ENCODE measurements at regions not wholly inside any gene's neighbourhood (a gene's known extent, or its start where the extent isn't known, plus 50 kb on each side); places are given as distances from the start of the nearest gene placed in this dataset.

DNA sequence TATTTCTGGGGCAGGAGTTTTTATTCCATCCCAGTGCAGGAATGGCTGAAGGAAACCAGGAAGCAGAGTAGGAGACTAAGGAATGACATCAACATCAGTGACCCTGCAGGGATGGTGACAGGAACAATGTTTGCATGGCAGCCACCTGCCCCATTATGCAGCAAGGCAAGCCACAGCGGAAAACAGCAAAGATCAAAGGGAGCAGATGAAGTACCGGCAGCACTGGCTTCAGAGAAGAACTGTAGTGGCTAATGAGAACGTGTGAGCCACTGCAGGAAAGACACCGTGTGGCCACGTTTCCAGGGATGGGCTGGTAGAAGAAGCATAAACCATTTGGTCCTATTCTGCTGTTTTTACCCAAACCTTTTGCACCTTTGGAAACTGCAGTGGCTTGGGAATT is 52.9 kb upstream of the TAB2 start:
- TF ChIP-seq, protein P1, sequence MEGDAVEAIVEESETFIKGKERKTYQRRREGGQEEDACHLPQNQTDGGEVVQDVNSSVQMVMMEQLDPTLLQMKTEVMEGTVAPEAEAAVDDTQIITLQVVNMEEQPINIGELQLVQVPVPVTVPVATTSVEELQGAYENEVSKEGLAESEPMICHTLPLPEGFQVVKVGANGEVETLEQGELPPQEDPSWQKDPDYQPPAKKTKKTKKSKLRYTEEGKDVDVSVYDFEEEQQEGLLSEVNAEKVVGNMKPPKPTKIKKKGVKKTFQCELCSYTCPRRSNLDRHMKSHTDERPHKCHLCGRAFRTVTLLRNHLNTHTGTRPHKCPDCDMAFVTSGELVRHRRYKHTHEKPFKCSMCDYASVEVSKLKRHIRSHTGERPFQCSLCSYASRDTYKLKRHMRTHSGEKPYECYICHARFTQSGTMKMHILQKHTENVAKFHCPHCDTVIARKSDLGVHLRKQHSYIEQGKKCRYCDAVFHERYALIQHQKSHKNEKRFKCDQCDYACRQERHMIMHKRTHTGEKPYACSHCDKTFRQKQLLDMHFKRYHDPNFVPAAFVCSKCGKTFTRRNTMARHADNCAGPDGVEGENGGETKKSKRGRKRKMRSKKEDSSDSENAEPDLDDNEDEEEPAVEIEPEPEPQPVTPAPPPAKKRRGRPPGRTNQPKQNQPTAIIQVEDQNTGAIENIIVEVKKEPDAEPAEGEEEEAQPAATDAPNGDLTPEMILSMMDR (IDR thresholded peaks at IDR 0.05): no peak
- H3K27me3 Mint-ChIP-seq (ENCODE audit: low read depth): peaks cover 4% of the 10 kb centered on the region
- no peaks in the 10 kb centered on the region for H3K36me3 Mint-ChIP-seq (ENCODE audit: low read depth)
- no peak overlapping the region for H3K27ac Mint-ChIP-seq (ENCODE audit: unreplicated experiment)
- H3K9me3 Mint-ChIP-seq (ENCODE audit: low read depth): no peaks in the 10 kb centered on the region
- no peak overlapping the region for H3K4me3 Mint-ChIP-seq (ENCODE audit: unreplicated experiment)
- no peak for DNase-seq (ENCODE audit: low spot score)
- no peaks in the 10 kb centered on the region for H3K4me1 Mint-ChIP-seq (ENCODE audit: low read depth)

GRCh38 chr6:149265945-149266344 is 51.6 kb upstream of the TAB2 start:
- TF ChIP-seq, protein P1 (IDR thresholded peaks at IDR 0.05): no peak
- H3K4me1 Mint-ChIP-seq (ENCODE audit: low read depth): no peaks in the 10 kb centered on the region
- no peak for DNase-seq (ENCODE audit: low spot score)
- H3K4me3 Mint-ChIP-seq (ENCODE audit: unreplicated experiment): no peak overlapping the region
- no peaks in the 10 kb centered on the region for H3K36me3 Mint-ChIP-seq (ENCODE audit: low read depth)
- no peak overlapping the region for H3K27ac Mint-ChIP-seq (ENCODE audit: unreplicated experiment)
- H3K27me3 Mint-ChIP-seq (ENCODE audit: low read depth): peaks cover 4% of the 10 kb centered on the region
- H3K9me3 Mint-ChIP-seq (ENCODE audit: low read depth): no peaks in the 10 kb centered on the region

GRCh38 chr6:149266659-149267058 is 50.9 kb upstream of the TAB2 start:
- no peak overlapping the region for H3K4me3 Mint-ChIP-seq (ENCODE audit: unreplicated experiment)

GRCh38 chr6:149267072-149267471 is 50.4 kb upstream of the TAB2 start:
- peaks cover 2% of the 10 kb centered on the region for H3K9me3 Mint-ChIP-seq (ENCODE audit: low read depth)

More at GRCh38 chr6:149266659-149267058, 50.9 kb upstream of the TAB2 start:
- no peaks in the 10 kb centered on the region for H3K36me3 Mint-ChIP-seq (ENCODE audit: low read depth)
- DNase-seq (ENCODE audit: low spot score): no peak
- TF ChIP-seq, protein P1 (IDR thresholded peaks at IDR 0.05): no peak
- no peak overlapping the region for H3K27ac Mint-ChIP-seq (ENCODE audit: unreplicated experiment)
- H3K9me3 Mint-ChIP-seq (ENCODE audit: low read depth): peaks cover under 1% of the 10 kb centered on the region
- H3K4me1 Mint-ChIP-seq (ENCODE audit: low read depth): no peaks in the 10 kb centered on the region
- H3K27me3 Mint-ChIP-seq (ENCODE audit: low read depth): peaks cover 4% of the 10 kb centered on the region

GRCh38 chr6:149267513-149268043 is 49.9 kb upstream of the TAB2 start:
- Mint-ChIP-seq H3K36me3 (ENCODE audit: low read depth) (no peaks in the 10 kb centered on the region), H3K4me1 (ENCODE audit: low read depth) (no peaks in the 10 kb centered on the region), H3K27me3 (ENCODE audit: low read depth) (peaks cover 4% of the 10 kb centered on the region), H3K9me3 (ENCODE audit: low read depth) (peaks cover 2% of the 10 kb centered on the region), H3K27ac (ENCODE audit: unreplicated experiment) (no peak overlapping the region), H3K4me3 (ENCODE audit: unreplicated experiment) (no peak overlapping the region)
- TF ChIP-seq, protein P1 (IDR thresholded peaks at IDR 0.05): no peak
- no peak for DNase-seq (ENCODE audit: low spot score)

More at GRCh38 chr6:149267072-149267471, 50.4 kb upstream of the TAB2 start:
- Mint-ChIP-seq H3K36me3 (ENCODE audit: low read depth) (no peaks in the 10 kb centered on the region), H3K4me1 (ENCODE audit: low read depth) (no peaks in the 10 kb centered on the region), H3K27me3 (ENCODE audit: low read depth) (peaks cover 4% of the 10 kb centered on the region), H3K27ac (ENCODE audit: unreplicated experiment) (no peak overlapping the region), H3K4me3 (ENCODE audit: unreplicated experiment) (no peak overlapping the region)
- TF ChIP-seq, protein P1 (IDR thresholded peaks at IDR 0.05): no peak
- DNase-seq (ENCODE audit: low spot score): no peak
